ENCODE measurements at regions not wholly inside any gene's neighbourhood (a gene's known extent, or its start where the extent isn't known, plus 50 kb on each side); places are given as distances from the start of the nearest gene placed in this dataset.

DNA sequence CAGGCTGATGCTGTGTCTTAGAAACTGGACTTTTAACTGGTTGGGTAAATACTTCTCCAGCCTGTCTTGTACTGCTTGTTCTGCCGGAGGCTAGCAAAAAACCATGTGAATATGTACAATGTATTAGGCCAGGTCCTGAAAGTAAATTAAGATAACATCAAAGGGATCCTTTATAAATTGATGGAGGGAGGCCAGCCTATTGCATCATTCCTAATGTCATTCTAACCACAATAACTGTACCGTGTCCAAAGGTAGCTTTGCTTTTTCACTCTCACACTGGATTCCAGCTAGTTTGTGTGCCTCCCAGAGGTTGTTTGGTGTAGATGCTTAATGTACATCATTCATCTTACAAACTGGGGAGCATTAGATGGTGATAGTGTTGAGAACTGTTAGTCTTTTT is 91.2 kb upstream of the SEM1 start:
- TF ChIP-seq, protein P1, sequence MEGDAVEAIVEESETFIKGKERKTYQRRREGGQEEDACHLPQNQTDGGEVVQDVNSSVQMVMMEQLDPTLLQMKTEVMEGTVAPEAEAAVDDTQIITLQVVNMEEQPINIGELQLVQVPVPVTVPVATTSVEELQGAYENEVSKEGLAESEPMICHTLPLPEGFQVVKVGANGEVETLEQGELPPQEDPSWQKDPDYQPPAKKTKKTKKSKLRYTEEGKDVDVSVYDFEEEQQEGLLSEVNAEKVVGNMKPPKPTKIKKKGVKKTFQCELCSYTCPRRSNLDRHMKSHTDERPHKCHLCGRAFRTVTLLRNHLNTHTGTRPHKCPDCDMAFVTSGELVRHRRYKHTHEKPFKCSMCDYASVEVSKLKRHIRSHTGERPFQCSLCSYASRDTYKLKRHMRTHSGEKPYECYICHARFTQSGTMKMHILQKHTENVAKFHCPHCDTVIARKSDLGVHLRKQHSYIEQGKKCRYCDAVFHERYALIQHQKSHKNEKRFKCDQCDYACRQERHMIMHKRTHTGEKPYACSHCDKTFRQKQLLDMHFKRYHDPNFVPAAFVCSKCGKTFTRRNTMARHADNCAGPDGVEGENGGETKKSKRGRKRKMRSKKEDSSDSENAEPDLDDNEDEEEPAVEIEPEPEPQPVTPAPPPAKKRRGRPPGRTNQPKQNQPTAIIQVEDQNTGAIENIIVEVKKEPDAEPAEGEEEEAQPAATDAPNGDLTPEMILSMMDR (IDR thresholded peaks at IDR 0.05) = peak in 2 of 6 experiments; percentile 9 to 27
- TF ChIP-seq POLR2A (IDR thresholded peaks at IDR 0.05) = no peak
